Gastroesophageal sphincter (tissue), 3 donors: ENCODE measurements at regions not wholly inside any gene's neighbourhood (a gene's known extent, or its start where the extent isn't known, plus 50 kb on each side); places are given as distances from the start of the nearest gene placed in this dataset.

Experiments
- EP300 ChIP-seq: sonication (generic); formaldehyde crosslinking; IDR thresholded peaks from one replicate; pipeline ENCODE4 v1.6.1; 2017; ENCODE audit warnings: antibody characterized with exemption, mild to moderate bottlenecking
- POLR2A ChIP-seq, 2 donors: fragments of 450-650 bp; IDR thresholded peaks; one replicate each; pipeline ENCODE4 v1.6.1; 2017; ENCODE audit warnings: antibody characterized with exemption in 2 of 2, mild to moderate bottlenecking in 2 of 2, moderate library complexity in 1 of 2
- POLR2AphosphoS5 ChIP-seq: sonication (generic); formaldehyde crosslinking; IDR thresholded peaks from one replicate; pipeline ENCODE4 v1.6.1; 2017; ENCODE audit warnings: antibody characterized with exemption
- TF ChIP-seq, protein P1 (sequence below), 4 experiments: fragments of 200-600 bp in 2 of 4; fragments of 450-650 bp in 2 of 4; sonication (generic) in 1 of 4; IDR thresholded peaks; one replicate each; pipeline ENCODE4 v1.5.1; 2017 to 2019; ENCODE audit warnings: antibody characterized with exemption in 4 of 4, mild to moderate bottlenecking in 2 of 4, moderate library complexity in 2 of 4

DNA sequence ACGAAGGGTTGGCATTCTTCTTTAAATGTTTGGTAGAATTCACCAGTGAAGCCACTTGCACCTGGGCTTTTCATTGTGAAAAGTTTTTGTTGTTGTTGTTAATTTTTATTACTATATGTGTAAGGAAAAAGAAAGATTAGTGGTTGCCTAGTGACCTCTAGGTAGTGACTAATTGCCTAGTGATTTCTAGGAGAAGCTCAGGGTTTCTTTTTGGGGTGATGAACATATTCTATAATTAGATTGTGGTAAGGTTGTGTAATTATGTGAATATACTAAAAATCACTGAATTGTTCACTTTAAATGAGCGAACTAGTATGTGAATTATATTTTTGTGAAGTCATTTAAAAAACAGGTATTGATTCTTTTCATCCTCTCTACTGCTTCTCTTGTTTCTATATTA is 123.8 kb upstream of the TMEM170B start:
- TF ChIP-seq, protein P1, sequence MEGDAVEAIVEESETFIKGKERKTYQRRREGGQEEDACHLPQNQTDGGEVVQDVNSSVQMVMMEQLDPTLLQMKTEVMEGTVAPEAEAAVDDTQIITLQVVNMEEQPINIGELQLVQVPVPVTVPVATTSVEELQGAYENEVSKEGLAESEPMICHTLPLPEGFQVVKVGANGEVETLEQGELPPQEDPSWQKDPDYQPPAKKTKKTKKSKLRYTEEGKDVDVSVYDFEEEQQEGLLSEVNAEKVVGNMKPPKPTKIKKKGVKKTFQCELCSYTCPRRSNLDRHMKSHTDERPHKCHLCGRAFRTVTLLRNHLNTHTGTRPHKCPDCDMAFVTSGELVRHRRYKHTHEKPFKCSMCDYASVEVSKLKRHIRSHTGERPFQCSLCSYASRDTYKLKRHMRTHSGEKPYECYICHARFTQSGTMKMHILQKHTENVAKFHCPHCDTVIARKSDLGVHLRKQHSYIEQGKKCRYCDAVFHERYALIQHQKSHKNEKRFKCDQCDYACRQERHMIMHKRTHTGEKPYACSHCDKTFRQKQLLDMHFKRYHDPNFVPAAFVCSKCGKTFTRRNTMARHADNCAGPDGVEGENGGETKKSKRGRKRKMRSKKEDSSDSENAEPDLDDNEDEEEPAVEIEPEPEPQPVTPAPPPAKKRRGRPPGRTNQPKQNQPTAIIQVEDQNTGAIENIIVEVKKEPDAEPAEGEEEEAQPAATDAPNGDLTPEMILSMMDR (IDR thresholded peaks at IDR 0.05): no peak
- TF ChIP-seq POLR2AphosphoS5: no peak
- no peak for TF ChIP-seq POLR2A (IDR thresholded peaks at IDR 0.05)
- TF ChIP-seq EP300: no peak
